Liver (tissue), 8 donors: ENCODE measurements at regions not wholly inside any gene's neighbourhood (a gene's known extent, or its start where the extent isn't known, plus 50 kb on each side); places are given as distances from the start of the nearest gene placed in this dataset.

ENCODE experiments used
- DNase-seq: peaks from one replicate; pipeline ENCODE4 v3.0.0-alpha.2; 2017; ENCODE audit warnings: low spot score
- H3K27ac ChIP-seq, 2 donors: one replicate each; pipeline ENCODE4 v1.7.0; 2013; ENCODE audit warnings: inconsistent platforms in 2 of 2, low read length in 2 of 2, control low read depth in 1 of 2, low read depth in 1 of 2, mild to moderate bottlenecking in 1 of 2
- H3K27me3 ChIP-seq, 4 donors: one replicate each; pipeline versions ENCODE4 v1.6.1 to v1.7.0; 2013; ENCODE audit warnings: low read length in 3 of 4, inconsistent platforms in 1 of 4, mild to moderate bottlenecking in 1 of 4, moderate library complexity in 1 of 4; ENCODE audit not compliant: control insufficient read depth in 4 of 4, insufficient read depth in 4 of 4
- H3K36me3 ChIP-seq, 4 donors: one replicate each; pipeline versions ENCODE4 v1.6.1 to v1.7.0; 2013; ENCODE audit warnings: low read length in 3 of 4, mild to moderate bottlenecking in 3 of 4, low read depth in 1 of 4, moderate library complexity in 1 of 4; ENCODE audit not compliant: control insufficient read depth in 4 of 4, insufficient read depth in 3 of 4
- H3K4me1 ChIP-seq, 4 donors: one replicate each; pipeline versions ENCODE4 v1.6.1 to v1.7.0; 2013; ENCODE audit warnings: low read length in 3 of 4, mild to moderate bottlenecking in 3 of 4, moderate library complexity in 1 of 4; ENCODE audit not compliant: control insufficient read depth in 4 of 4, insufficient read depth in 4 of 4
- H3K4me3 ChIP-seq, 3 donors: one replicate each; pipeline versions ENCODE4 v1.6.1 to v1.7.0; 2013; ENCODE audit warnings: low read length in 3 of 3, control low read depth in 1 of 3, low read depth in 1 of 3, mild to moderate bottlenecking in 1 of 3
- H3K9ac ChIP-seq, 2 donors: one replicate each; pipeline ENCODE4 v1.7.0; 2013; ENCODE audit warnings: low read length in 2 of 2, mild to moderate bottlenecking in 2 of 2, moderate library complexity in 2 of 2, control low read depth in 1 of 2, low read depth in 1 of 2
- H3K9me3 ChIP-seq, 4 donors: one replicate each; pipeline versions ENCODE4 v1.6.1 to v1.7.0; 2013; ENCODE audit warnings: low read length in 3 of 4; ENCODE audit not compliant: control insufficient read depth in 4 of 4
- EGR1 ChIP-seq, 2 donors: IDR thresholded peaks; 2 replicates each; pipeline ENCODE4 v1.6.1; 2016 to 2018; ENCODE audit warnings: antibody characterized with exemption in 2 of 2, low read depth in 2 of 2
- FOXA1 ChIP-seq: IDR thresholded peaks from 2 replicates; pipeline ENCODE4 v1.6.1; 2016; ENCODE audit warnings: antibody characterized with exemption
- HNF4A ChIP-seq, 2 donors: conservative IDR thresholded peaks; 2 replicates each; pipeline ENCODE4 v1.6.1; 2016; ENCODE audit warnings: antibody characterized with exemption in 2 of 2, mild to moderate bottlenecking in 2 of 2
- HNF4G ChIP-seq: IDR thresholded peaks from 2 replicates; pipeline ENCODE4 v1.6.1; 2016; ENCODE audit warnings: antibody characterized with exemption
- NR2F2 ChIP-seq: IDR thresholded peaks from 2 replicates; pipeline ENCODE4 v1.6.1; 2016; ENCODE audit warnings: antibody characterized with exemption
- TAF1 ChIP-seq: conservative IDR thresholded peaks from 2 replicates; pipeline ENCODE4 v1.6.1; 2016; ENCODE audit warnings: antibody characterized with exemption, mild to moderate bottlenecking
- YY1 ChIP-seq: IDR thresholded peaks from 2 replicates; pipeline ENCODE4 v1.6.1; 2016; ENCODE audit warnings: antibody characterized with exemption, mild to moderate bottlenecking
- WGBS: extraction: QIAGEN DNeasy Blood & Tissue Kit; methylation state at CpG from one replicate; pipeline ENCODE4 v1.1.7; 2013; 5-methylcytosine and 5-hydroxymethylcytosine counted together
- TF ChIP-seq, protein P1 (sequence below): IDR thresholded peaks from 2 replicates; pipeline ENCODE4 v1.6.1; 2016; ENCODE audit warnings: antibody characterized with exemption
- TF ChIP-seq, protein P2 (sequence below): IDR thresholded peaks from 2 replicates; pipeline ENCODE4 v1.6.1; 2016; ENCODE audit warnings: antibody characterized with exemption
- TF ChIP-seq, protein P3 (sequence below): IDR thresholded peaks from 2 replicates; pipeline ENCODE4 v1.6.1; 2016; ENCODE audit warnings: antibody characterized with exemption, mild to moderate bottlenecking
- TF ChIP-seq, protein P4 (sequence below): IDR thresholded peaks from 2 replicates; pipeline ENCODE4 v1.6.1; 2016; ENCODE audit warnings: antibody characterized with exemption
- TF ChIP-seq, protein P5 (sequence below): fragments of 150-350 bp; IDR thresholded peaks from 2 replicates; pipeline ENCODE4 v1.5.1; 2017; ENCODE audit warnings: improper control_type of control experiment, low read depth, low read length; ENCODE audit not compliant: missing input control
- donor health status: healthy.
- donor health status: healthy.
- donor health status: healthy.
- donor health status: healthy.
- donor health status: healthy.

DNA sequence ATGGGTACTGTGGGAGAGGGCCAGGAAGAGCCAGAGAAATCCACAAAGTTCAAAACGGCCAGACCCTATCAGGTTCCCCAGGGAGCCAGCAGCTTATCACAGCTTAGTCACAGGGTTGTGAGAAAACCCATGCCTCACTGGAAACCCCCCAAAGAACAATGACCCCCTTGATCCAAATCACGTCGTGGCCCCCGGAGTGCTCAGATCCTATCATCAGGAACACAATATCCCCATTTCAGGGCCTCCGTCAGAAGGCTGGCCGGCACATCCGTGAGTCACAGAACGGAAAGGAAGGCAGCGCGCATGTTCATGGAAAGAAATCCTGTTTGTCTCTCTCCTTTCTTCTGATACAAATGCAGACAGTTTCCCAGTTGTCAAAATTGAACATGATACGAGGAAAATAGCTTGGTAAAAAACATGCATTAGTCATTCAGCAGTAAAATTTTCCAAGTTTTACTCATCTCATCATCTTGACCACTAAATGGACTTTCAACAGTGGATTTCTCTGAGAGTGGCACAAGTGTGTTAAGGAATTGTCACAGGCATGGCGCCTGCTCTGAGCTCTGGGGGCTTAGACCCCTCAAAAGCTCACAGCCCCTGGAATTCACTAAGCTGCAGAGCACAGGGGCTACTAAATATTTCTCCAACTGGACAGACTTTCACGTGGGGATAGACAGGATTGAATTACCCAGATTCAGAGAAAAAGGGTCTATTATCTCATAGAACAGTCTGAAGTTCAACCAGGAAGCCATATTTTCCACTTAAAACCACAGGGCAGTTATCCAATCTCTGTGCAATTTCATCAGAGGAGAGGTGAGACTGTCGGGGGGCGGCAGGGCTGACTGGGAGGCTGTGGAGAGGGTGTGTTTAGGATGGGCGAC, 124.8 kb downstream of the RIPK4 start:
- Histone ChIP-seq H3K4me3 (no peak overlapping the region), H3K9ac (no peak overlapping the region), H3K36me3 (no peaks in the 10 kb centered on the region), H3K9me3 (no peaks in the 10 kb centered on the region), H3K27ac (peak overlapping the region in 1 of 2 donors; percentile 20), H3K4me1 (no peaks in the 10 kb centered on the region), H3K27me3 (peaks cover 0 to 5% (median 0%) of the 10 kb centered on the region in 4 donors)
- WGBS = 54% methylated on average over 16 of the region's 16 CpGs
- no peak for DNase-seq
- TF ChIP-seq, protein P1, sequence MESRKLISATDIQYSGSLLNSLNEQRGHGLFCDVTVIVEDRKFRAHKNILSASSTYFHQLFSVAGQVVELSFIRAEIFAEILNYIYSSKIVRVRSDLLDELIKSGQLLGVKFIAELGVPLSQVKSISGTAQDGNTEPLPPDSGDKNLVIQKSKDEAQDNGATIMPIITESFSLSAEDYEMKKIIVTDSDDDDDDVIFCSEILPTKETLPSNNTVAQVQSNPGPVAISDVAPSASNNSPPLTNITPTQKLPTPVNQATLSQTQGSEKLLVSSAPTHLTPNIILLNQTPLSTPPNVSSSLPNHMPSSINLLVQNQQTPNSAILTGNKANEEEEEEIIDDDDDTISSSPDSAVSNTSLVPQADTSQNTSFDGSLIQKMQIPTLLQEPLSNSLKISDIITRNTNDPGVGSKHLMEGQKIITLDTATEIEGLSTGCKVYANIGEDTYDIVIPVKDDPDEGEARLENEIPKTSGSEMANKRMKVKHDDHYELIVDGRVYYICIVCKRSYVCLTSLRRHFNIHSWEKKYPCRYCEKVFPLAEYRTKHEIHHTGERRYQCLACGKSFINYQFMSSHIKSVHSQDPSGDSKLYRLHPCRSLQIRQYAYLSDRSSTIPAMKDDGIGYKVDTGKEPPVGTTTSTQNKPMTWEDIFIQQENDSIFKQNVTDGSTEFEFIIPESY = no peak
- TF ChIP-seq FOXA1 (no peak), HNF4G (no peak), NR2F2 (no peak), HNF4A (conservative IDR thresholded peaks at IDR 0.05) (no peak), EGR1 (IDR thresholded peaks at IDR 0.05; ENCODE audit: low read depth in 2 of 2) (no peak)
- TF ChIP-seq, protein P2, sequence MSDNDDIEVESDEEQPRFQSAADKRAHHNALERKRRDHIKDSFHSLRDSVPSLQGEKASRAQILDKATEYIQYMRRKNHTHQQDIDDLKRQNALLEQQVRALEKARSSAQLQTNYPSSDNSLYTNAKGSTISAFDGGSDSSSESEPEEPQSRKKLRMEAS = no peak
- TF ChIP-seq, protein P3, sequence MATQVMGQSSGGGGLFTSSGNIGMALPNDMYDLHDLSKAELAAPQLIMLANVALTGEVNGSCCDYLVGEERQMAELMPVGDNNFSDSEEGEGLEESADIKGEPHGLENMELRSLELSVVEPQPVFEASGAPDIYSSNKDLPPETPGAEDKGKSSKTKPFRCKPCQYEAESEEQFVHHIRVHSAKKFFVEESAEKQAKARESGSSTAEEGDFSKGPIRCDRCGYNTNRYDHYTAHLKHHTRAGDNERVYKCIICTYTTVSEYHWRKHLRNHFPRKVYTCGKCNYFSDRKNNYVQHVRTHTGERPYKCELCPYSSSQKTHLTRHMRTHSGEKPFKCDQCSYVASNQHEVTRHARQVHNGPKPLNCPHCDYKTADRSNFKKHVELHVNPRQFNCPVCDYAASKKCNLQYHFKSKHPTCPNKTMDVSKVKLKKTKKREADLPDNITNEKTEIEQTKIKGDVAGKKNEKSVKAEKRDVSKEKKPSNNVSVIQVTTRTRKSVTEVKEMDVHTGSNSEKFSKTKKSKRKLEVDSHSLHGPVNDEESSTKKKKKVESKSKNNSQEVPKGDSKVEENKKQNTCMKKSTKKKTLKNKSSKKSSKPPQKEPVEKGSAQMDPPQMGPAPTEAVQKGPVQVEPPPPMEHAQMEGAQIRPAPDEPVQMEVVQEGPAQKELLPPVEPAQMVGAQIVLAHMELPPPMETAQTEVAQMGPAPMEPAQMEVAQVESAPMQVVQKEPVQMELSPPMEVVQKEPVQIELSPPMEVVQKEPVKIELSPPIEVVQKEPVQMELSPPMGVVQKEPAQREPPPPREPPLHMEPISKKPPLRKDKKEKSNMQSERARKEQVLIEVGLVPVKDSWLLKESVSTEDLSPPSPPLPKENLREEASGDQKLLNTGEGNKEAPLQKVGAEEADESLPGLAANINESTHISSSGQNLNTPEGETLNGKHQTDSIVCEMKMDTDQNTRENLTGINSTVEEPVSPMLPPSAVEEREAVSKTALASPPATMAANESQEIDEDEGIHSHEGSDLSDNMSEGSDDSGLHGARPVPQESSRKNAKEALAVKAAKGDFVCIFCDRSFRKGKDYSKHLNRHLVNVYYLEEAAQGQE = no peak

DNA sequence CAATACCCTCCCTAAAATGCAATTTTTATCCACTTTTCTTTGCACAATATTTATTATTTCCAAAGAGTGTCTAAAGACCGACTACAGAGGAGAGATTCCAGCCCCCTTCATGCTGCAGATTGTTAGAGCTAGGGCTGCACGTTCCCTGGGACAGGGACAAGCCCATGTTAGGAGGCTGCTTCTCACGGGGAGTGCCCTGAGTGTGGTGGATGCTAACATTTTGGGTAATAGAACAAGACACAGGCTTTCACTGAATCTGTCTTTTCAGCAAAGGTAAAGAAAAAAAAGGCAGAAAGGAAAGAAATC, 125.4 kb downstream of the RIPK4 start:
- no peaks in the 10 kb centered on the region for H3K4me1 ChIP-seq
- no peak for DNase-seq
- TF ChIP-seq EGR1 (IDR thresholded peaks at IDR 0.05; ENCODE audit: low read depth in 2 of 2) (no peak), NR2F2 (no peak), YY1 (no peak), TAF1 (no peak), FOXA1 (no peak), HNF4A (conservative IDR thresholded peaks at IDR 0.05) (no peak)
- TF ChIP-seq, protein P4, sequence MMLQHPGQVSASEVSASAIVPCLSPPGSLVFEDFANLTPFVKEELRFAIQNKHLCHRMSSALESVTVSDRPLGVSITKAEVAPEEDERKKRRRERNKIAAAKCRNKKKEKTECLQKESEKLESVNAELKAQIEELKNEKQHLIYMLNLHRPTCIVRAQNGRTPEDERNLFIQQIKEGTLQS = no peak
- TF ChIP-seq, protein P5, sequence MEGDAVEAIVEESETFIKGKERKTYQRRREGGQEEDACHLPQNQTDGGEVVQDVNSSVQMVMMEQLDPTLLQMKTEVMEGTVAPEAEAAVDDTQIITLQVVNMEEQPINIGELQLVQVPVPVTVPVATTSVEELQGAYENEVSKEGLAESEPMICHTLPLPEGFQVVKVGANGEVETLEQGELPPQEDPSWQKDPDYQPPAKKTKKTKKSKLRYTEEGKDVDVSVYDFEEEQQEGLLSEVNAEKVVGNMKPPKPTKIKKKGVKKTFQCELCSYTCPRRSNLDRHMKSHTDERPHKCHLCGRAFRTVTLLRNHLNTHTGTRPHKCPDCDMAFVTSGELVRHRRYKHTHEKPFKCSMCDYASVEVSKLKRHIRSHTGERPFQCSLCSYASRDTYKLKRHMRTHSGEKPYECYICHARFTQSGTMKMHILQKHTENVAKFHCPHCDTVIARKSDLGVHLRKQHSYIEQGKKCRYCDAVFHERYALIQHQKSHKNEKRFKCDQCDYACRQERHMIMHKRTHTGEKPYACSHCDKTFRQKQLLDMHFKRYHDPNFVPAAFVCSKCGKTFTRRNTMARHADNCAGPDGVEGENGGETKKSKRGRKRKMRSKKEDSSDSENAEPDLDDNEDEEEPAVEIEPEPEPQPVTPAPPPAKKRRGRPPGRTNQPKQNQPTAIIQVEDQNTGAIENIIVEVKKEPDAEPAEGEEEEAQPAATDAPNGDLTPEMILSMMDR = no peak
- TF ChIP-seq, protein P3 = no peak
- H3K27ac ChIP-seq = peak overlapping the region in 1 of 2 donors; percentile 20
- WGBS = 48% methylated on average over 3 of the region's 3 CpGs
- no peak overlapping the region for H3K9ac ChIP-seq
- peaks cover 0 to 5% (median 0%) of the 10 kb centered on the region in 4 donors for H3K27me3 ChIP-seq
- no peaks in the 10 kb centered on the region for H3K36me3 ChIP-seq
- no peak overlapping the region for H3K4me3 ChIP-seq
- H3K9me3 ChIP-seq = no peaks in the 10 kb centered on the region
